ENCODE measurements at regions not wholly inside any gene's neighbourhood (a gene's known extent, or its start where the extent isn't known, plus 50 kb on each side); places are given as distances from the start of the nearest gene placed in this dataset.

GRCh38 chr4:177105536-177105935, 204.1 kb upstream of the NEIL3 start:
- no peak for DNase-seq (ENCODE audit: low read depth in 1 of 2, low spot score in 1 of 2)

- no peak for DNase-seq (ENCODE audit: low read depth in 1 of 2, low spot score in 1 of 2)
Observed at GRCh38 chr4:177107288-177107921, 202.3 kb upstream of the NEIL3 start.

- DNase-seq (ENCODE audit: low read depth in 1 of 2, low spot score in 1 of 2), result no peak
Observed at GRCh38 chr4:177108708-177109107, 201.0 kb upstream of the NEIL3 start.

GRCh38 chr4:177109769-177110168, 199.9 kb upstream of the NEIL3 start:
- no peak for DNase-seq (ENCODE audit: low read depth in 1 of 2, low spot score in 1 of 2)

GRCh38 chr4:177116161-177116560, 193.5 kb upstream of the NEIL3 start:
- no peak for DNase-seq (ENCODE audit: low read depth in 1 of 2, low spot score in 1 of 2)

GRCh38 chr4:177117256-177117655, 192.4 kb upstream of the NEIL3 start:
- DNase-seq (ENCODE audit: low read depth in 1 of 2, low spot score in 1 of 2), result no peak

- no peak for DNase-seq (ENCODE audit: low read depth in 1 of 2, low spot score in 1 of 2)
Observed at GRCh38 chr4:177118596-177118995, 191.1 kb upstream of the NEIL3 start.

GRCh38 chr4:177119021-177119471, 190.6 kb upstream of the NEIL3 start:
- no peak for DNase-seq (ENCODE audit: low read depth in 1 of 2, low spot score in 1 of 2)

- no peak for DNase-seq (ENCODE audit: low read depth in 1 of 2, low spot score in 1 of 2)
Observed at GRCh38 chr4:177119691-177120090, 190.0 kb upstream of the NEIL3 start.

GRCh38 chr4:177123811-177124210, 185.9 kb upstream of the NEIL3 start:
- DNase-seq (ENCODE audit: low read depth in 1 of 2, low spot score in 1 of 2), result no peak

GRCh38 chr4:177124349-177125064, 185.2 kb upstream of the NEIL3 start:
- no peak for DNase-seq (ENCODE audit: low read depth in 1 of 2, low spot score in 1 of 2)

GRCh38 chr4:177125656-177126055, 184.0 kb upstream of the NEIL3 start:
- DNase-seq (ENCODE audit: low read depth in 1 of 2, low spot score in 1 of 2), result no peak

GRCh38 chr4:177127658-177128057, 182.0 kb upstream of the NEIL3 start:
- no peak for DNase-seq (ENCODE audit: low read depth in 1 of 2, low spot score in 1 of 2)

- DNase-seq (ENCODE audit: low read depth in 1 of 2, low spot score in 1 of 2), result no peak
Observed at GRCh38 chr4:177128306-177128705, 181.4 kb upstream of the NEIL3 start.

GRCh38 chr4:177131736-177132135, 177.9 kb upstream of the NEIL3 start:
- DNase-seq (ENCODE audit: low read depth in 1 of 2, low spot score in 1 of 2), result no peak

- no peak for DNase-seq (ENCODE audit: low read depth in 1 of 2, low spot score in 1 of 2)
Observed at GRCh38 chr4:177147668-177148067, 162.0 kb upstream of the NEIL3 start.

- no peak for DNase-seq (ENCODE audit: low read depth in 1 of 2, low spot score in 1 of 2)
Observed at GRCh38 chr4:177155454-177155853, 154.2 kb upstream of the NEIL3 start.

- DNase-seq (ENCODE audit: low read depth in 1 of 2, low spot score in 1 of 2), result no peak
Observed at GRCh38 chr4:177159600-177159999, 150.1 kb upstream of the NEIL3 start.

GRCh38 chr4:177161781-177162180, 147.9 kb upstream of the NEIL3 start:
- no peak for DNase-seq (ENCODE audit: low read depth in 1 of 2, low spot score in 1 of 2)

GRCh38 chr4:177163532-177163931, 146.1 kb upstream of the NEIL3 start:
- no peak for DNase-seq (ENCODE audit: low read depth in 1 of 2, low spot score in 1 of 2)

- no peak for DNase-seq (ENCODE audit: low read depth in 1 of 2, low spot score in 1 of 2)
Observed at GRCh38 chr4:177171588-177171987, 138.1 kb upstream of the NEIL3 start.

GRCh38 chr4:177175473-177175872, 134.2 kb upstream of the NEIL3 start:
- no peak for DNase-seq (ENCODE audit: low read depth in 1 of 2, low spot score in 1 of 2)

GRCh38 chr4:177177541-177178081, 132.1 kb upstream of the NEIL3 start:
- DNase-seq (ENCODE audit: low read depth in 1 of 2, low spot score in 1 of 2), result no peak

Data from activated T-helper 1 cell treated with anti-CD3 and anti-CD28 coated beads, Interleukin-2, amount 50 U/mL, for 16 hours (primary cell).